IMR-90 (cell line): ENCODE measurements at regions not wholly inside any gene's neighbourhood (a gene's known extent, or its start where the extent isn't known, plus 50 kb on each side); places are given as distances from the start of the nearest gene placed in this dataset.

Experiments
- CEBPB ChIP-seq: IDR thresholded peaks from 2 replicates; pipeline ENCODE4 v1.6.1; 2012; ENCODE audit warnings: low read depth, low read length, improper control_type of control experiment
- CTCF ChIP-seq: conservative IDR thresholded peaks from 2 replicates; pipeline ENCODE4 v1.5.1; 2012; ENCODE audit warnings: mild to moderate bottlenecking, low read depth, low read length, improper control_type of control experiment
- FOS ChIP-seq: fragments of 150-350 bp; IDR thresholded peaks from 2 replicates; pipeline ENCODE4 v1.6.1; 2016; ENCODE audit warnings: low read depth, low read length
- MAFK ChIP-seq: IDR thresholded peaks from 2 replicates; pipeline ENCODE4 v1.6.1; 2012; ENCODE audit warnings: low read depth, low read length, improper control_type of control experiment
- MAZ ChIP-seq: IDR thresholded peaks from 2 replicates; pipeline ENCODE4 v1.6.1; 2012; ENCODE audit warnings: low read depth, mild to moderate bottlenecking, low read length, improper control_type of control experiment, moderate library complexity, borderline replicate concordance
- MXI1 ChIP-seq: IDR thresholded peaks from 2 replicates; pipeline ENCODE4 v1.6.1; 2012; ENCODE audit warnings: low read depth, mild to moderate bottlenecking, low read length, moderate library complexity, borderline replicate concordance
- NFE2L2 ChIP-seq: fragments of 150-350 bp; IDR thresholded peaks from 2 replicates; pipeline ENCODE4 v1.6.1; 2016; ENCODE audit warnings: low read depth, mild to moderate bottlenecking, low read length
- POLR2A ChIP-seq: IDR thresholded peaks from 2 replicates; pipeline ENCODE4 v1.6.1; 2012; ENCODE audit warnings: mild to moderate bottlenecking, low read depth, low read length
- RAD21 ChIP-seq: IDR thresholded peaks from 2 replicates; pipeline ENCODE4 v1.6.1; 2012; ENCODE audit warnings: low read length, improper control_type of control experiment
- RCOR1 ChIP-seq: IDR thresholded peaks from 2 replicates; pipeline ENCODE4 v1.6.1; 2012; ENCODE audit warnings: mild to moderate bottlenecking, low read length, improper control_type of control experiment; ENCODE audit not compliant: insufficient replicate concordance
- RFX5 ChIP-seq: IDR thresholded peaks from 2 replicates; pipeline ENCODE4 v1.8.0; 2012; ENCODE audit warnings: low read depth, mild to moderate bottlenecking, low read length, moderate library complexity
- SMC3 ChIP-seq: fragments of 150-350 bp; IDR thresholded peaks from 2 replicates; pipeline ENCODE4 v1.6.1; 2016; ENCODE audit warnings: low read depth, mild to moderate bottlenecking, antibody characterized with exemption, low read length, moderate library complexity

DNA sequence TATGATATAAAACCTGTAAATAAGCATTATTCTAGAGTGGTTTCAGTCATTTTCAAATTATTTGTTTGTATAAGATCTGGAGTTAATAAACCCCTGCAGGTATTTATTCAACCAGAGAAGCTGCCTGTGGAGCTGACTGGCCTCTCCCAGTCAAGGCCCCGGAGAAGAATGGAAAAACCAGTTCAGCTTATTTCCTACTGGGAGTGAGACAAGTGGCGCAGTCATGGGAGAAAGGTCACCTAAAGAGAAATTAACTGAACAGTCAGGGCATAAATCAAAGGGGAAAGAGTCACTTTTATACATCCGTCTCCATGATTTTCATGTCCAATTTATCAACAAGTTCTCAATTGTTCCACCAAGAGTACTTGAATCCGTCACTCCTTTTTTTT is 240.9 kb downstream of the RNF152 start:
- no peak for TF ChIP-seq CTCF
- TF ChIP-seq CEBPB = no peak
- TF ChIP-seq POLR2A = no peak
- TF ChIP-seq RCOR1 = no peak
- TF ChIP-seq RFX5 = no peak
- TF ChIP-seq MXI1 = no peak
- no peak for TF ChIP-seq MAFK
- TF ChIP-seq FOS = no peak
- no peak for TF ChIP-seq RAD21
- TF ChIP-seq SMC3 = no peak
- TF ChIP-seq MAZ = no peak
- no peak for TF ChIP-seq NFE2L2
